B cell (primary cell): ENCODE measurements at regions not wholly inside any gene's neighbourhood (a gene's known extent, or its start where the extent isn't known, plus 50 kb on each side); places are given as distances from the start of the nearest gene placed in this dataset.

ENCODE experiments used
- CTCF ChIP-seq: fragments of 200-600 bp; IDR thresholded peaks from one replicate; pipeline ENCODE4 v1.8.0; 2022; ENCODE audit warnings: antibody characterized with exemption, mild to moderate bottlenecking
- EZH2 ChIP-seq: IDR thresholded peaks from 2 replicates; pipeline ENCODE4 v1.6.1; 2012; ENCODE audit warnings: borderline replicate concordance, low read depth, mild to moderate bottlenecking, moderate library complexity, low read length; ENCODE audit not compliant: insufficient read depth, poor library complexity, severe bottlenecking

- no peak for TF ChIP-seq EZH2
- no peak for TF ChIP-seq CTCF
Observed at GRCh38 chrX:115372152-115372551, 82.6 kb downstream of the LUZP4 start.
